ENCODE measurements at regions not wholly inside any gene's neighbourhood (a gene's known extent, or its start where the extent isn't known, plus 50 kb on each side); places are given as distances from the start of the nearest gene placed in this dataset.

DNA sequence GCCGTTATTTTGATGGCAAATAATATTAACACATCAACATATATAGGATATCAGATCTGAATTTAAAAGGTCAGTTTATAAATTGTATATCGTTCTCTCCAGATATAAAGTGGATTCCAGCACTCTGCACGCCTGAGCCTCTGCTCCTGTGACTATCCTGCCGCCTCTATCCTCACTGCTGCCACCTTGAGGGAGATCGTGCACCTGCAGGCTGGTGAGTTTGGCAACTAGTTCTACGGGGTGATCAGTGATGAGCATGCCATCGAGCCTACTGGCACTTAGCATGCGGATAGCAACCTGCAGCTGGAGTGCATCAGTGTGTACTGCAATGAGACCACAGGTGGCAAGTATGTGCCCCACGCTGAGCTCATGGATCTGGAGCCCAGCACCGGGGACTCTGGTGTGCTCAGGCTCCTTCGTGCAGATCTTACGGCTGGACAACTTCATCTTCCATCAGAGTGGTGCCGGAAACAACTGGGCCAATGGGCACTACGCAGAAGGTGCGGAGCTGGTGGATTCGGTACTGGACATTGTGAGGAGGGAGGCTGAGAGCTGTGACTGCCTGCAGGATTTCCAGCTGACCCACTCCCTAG is 84.9 kb downstream of the FBXO5 start:
- DNase-seq: peak; percentile 49 to 67
- H3K27ac ChIP-seq: no peak overlapping the region
- 18 to 39% methylated on average over 8 to 12 of the region's 16 CpGs for WGBS, 2 donors
- no peaks in the 10 kb centered on the region for H3K4me1 ChIP-seq
- H3K36me3 ChIP-seq: no peaks in the 10 kb centered on the region
- intact Hi-C loops (cut with DNase I): no loop called here
- no peak overlapping the region for H3K4me3 ChIP-seq (replicated peaks in 1 of 3)
- H3K27me3 ChIP-seq: no peaks in the 10 kb centered on the region
- TF ChIP-seq POLR2A (IDR thresholded peaks at IDR 0.05): no peak
- TF ChIP-seq, protein P1, sequence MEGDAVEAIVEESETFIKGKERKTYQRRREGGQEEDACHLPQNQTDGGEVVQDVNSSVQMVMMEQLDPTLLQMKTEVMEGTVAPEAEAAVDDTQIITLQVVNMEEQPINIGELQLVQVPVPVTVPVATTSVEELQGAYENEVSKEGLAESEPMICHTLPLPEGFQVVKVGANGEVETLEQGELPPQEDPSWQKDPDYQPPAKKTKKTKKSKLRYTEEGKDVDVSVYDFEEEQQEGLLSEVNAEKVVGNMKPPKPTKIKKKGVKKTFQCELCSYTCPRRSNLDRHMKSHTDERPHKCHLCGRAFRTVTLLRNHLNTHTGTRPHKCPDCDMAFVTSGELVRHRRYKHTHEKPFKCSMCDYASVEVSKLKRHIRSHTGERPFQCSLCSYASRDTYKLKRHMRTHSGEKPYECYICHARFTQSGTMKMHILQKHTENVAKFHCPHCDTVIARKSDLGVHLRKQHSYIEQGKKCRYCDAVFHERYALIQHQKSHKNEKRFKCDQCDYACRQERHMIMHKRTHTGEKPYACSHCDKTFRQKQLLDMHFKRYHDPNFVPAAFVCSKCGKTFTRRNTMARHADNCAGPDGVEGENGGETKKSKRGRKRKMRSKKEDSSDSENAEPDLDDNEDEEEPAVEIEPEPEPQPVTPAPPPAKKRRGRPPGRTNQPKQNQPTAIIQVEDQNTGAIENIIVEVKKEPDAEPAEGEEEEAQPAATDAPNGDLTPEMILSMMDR (IDR thresholded peaks at IDR 0.05): peak; percentile 37 to 86 (median 56)
- H3K9me3 ChIP-seq: no peaks in the 10 kb centered on the region

DNA sequence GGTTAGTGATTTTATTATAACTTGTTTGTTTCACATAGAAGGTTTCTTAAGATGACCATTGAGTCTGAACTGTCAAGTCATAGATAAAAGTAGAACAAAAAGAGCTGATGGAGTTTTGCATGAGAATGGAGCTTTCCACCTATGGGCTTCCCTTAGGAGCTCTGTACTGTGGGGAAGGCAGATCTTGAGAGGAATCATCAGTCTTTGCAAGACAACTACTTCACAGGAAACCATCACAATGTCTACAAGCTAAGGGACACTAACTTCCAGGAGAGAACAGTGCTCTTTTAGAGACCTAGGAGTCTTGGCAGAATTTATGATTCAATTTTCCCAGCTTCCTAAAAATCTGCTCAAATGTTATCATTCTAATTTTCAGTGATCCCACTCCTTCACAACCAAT is 78.2 kb downstream of the FBXO5 start:
- Histone ChIP-seq H3K27me3 (no peaks in the 10 kb centered on the region), H3K9me3 (no peaks in the 10 kb centered on the region), H3K4me1 (no peaks in the 10 kb centered on the region), H3K27ac (no peak overlapping the region), H3K36me3 (no peaks in the 10 kb centered on the region), H3K4me3 (replicated peaks in 1 of 3) (no peak overlapping the region)
- intact Hi-C loops (cut with DNase I): no loop called here
- DNase-seq: no peak
- TF ChIP-seq POLR2A (IDR thresholded peaks at IDR 0.05): no peak
- TF ChIP-seq, protein P1 (IDR thresholded peaks at IDR 0.05): no peak

DNA sequence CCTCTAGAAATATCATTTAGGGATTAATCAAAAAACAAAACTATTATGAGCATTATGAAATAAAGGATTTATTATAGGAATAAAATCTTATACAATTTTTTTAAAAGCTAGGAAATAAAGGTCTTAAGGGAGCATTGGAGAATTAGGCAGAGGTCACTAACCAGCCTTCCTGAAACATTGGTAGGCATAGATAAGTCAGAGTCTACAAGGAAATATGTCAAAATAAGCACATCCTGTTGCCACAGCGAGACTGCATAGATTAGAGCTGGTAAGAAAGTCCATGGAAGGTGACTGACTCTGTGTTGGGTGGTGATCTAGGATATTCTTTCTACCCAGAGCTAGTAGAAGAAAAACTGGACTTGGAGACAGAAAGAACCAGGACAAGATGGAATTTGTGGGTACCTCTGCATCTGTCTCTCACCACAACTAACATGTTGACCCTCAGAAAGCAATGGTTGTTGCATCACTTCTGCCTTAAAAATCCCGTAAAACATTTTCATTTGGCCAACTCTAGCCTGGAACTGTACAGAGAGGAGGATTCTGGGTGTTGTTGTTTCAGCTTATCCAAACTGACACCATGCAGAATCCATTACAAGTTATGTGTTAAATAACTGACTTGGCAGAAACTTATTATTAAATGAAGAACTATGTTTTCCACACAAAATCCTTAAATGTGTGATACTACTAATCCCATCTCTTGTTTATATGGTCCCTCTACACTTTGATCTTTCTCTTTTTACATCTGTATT is 77.1 kb downstream of the FBXO5 start:
- WGBS, 2 donors: 68 to 79% methylated on average over 2 of the region's 2 CpGs
- no peaks in the 10 kb centered on the region for H3K4me1 ChIP-seq

DNA sequence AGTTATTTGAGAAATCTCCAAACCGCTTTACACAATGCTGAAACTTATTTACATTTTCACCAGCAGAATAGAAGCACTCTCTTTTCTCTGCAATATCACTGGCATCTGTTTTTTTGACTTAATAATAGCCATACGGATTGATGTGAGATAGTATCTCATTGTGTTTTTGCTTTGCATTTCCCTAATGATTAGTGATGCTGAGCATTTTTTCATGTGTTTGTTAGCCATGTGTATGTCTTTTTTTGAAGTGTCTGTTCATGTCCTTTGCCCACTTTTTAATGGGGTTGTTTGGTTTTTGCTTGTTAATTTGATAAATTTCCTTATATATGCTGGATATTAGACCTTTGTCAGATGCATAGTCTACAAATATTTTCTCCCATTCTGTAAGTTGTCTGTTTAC is 73.6 kb downstream of the FBXO5 start:
- no peak overlapping the region for H3K27ac ChIP-seq
- no peak overlapping the region for H3K4me3 ChIP-seq (replicated peaks in 1 of 3)
- no peaks in the 10 kb centered on the region for H3K9me3 ChIP-seq
- 80 to 85% methylated on average over 2 of the region's 2 CpGs for WGBS, 2 donors
- intact Hi-C loops (cut with DNase I): no loop called here
- no peak for DNase-seq
- H3K4me1 ChIP-seq: no peaks in the 10 kb centered on the region
- H3K36me3 ChIP-seq: no peaks in the 10 kb centered on the region
- no peaks in the 10 kb centered on the region for H3K27me3 ChIP-seq
- TF ChIP-seq POLR2A (IDR thresholded peaks at IDR 0.05): no peak
- TF ChIP-seq, protein P1 (IDR thresholded peaks at IDR 0.05): no peak

More for the DNA sequence above, 77.1 kb downstream of the FBXO5 start:
- intact Hi-C loops (cut with DNase I): no loop called here
- H3K27ac ChIP-seq: no peak overlapping the region
- no peak overlapping the region for H3K4me3 ChIP-seq (replicated peaks in 1 of 3)
- H3K36me3 ChIP-seq: no peaks in the 10 kb centered on the region
- no peak for TF ChIP-seq POLR2A (IDR thresholded peaks at IDR 0.05)
- TF ChIP-seq, protein P1 (IDR thresholded peaks at IDR 0.05): no peak
- H3K9me3 ChIP-seq: no peaks in the 10 kb centered on the region
- H3K27me3 ChIP-seq: no peaks in the 10 kb centered on the region
- no peak for DNase-seq

DNA sequence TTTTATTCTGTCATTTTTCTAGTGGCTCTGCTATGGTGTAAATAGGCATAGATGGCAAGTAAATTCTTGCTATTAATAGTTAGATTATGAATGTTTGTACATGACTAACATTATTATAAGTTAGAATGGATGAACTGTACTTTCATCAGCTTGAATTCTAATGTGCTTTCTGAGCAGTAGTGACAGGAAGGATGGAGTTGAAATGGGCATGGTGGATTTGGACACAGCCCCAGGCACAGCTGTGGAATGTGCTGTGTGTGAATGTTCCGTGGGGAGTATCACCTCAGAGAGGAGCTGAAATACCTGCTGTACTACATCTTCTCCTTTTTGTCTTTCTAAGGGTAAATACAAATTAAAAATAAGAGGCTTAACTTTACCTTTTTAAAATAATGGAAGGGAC is 66.8 kb downstream of the FBXO5 start:
- no peaks in the 10 kb centered on the region for H3K27me3 ChIP-seq
- no peak overlapping the region for H3K4me3 ChIP-seq (replicated peaks in 1 of 3)
- 52 to 63% methylated on average over 1 of the region's 1 CpG for WGBS, 2 donors
- H3K4me1 ChIP-seq: no peaks in the 10 kb centered on the region
- DNase-seq: no peak
- H3K36me3 ChIP-seq: no peaks in the 10 kb centered on the region
- H3K9me3 ChIP-seq: no peaks in the 10 kb centered on the region
- intact Hi-C loops (cut with DNase I): no loop called here
- H3K27ac ChIP-seq: no peak overlapping the region
- TF ChIP-seq, protein P1 (IDR thresholded peaks at IDR 0.05): no peak
- TF ChIP-seq POLR2A (IDR thresholded peaks at IDR 0.05): no peak

All from thyroid gland (tissue), 4 donors.